Dedifferentiated amniotic fluid mesenchymal stem cell (primary cell): ENCODE measurements at regions not wholly inside any gene's neighbourhood (a gene's known extent, or its start where the extent isn't known, plus 50 kb on each side); places are given as distances from the start of the nearest gene placed in this dataset.

Experiments
- DNase-seq: peaks from one replicate; pipeline ENCODE4 v3.0.0-alpha.2; 2016; ENCODE audit errors: extremely low spot score

DNA sequence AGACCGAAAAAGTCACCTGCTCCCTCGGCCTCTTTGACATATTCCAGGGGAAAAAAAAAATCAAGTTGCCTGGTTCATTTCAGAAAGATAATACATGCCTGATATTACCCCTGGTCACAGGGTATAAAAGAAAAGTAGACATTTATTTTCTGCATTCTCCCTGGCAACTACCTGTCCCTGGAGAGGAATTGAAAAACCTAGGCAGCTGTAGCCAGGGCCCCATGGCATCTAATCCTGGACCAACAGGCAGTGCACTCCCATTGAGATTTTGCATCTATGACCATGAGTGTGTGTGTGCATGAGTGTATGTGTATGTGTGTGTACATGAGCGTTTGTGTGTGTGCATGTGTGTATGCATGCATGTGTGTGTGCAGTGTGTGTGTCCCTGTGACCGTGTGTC is 338.2 kb upstream of the PFKP start:
- DNase-seq = no peak

GRCh38 chr10:2728087-2728486 is 339.3 kb upstream of the PFKP start:
- no peak for DNase-seq

GRCh38 chr10:2716596-2716995 is 350.8 kb upstream of the PFKP start:
- DNase-seq = no peak

GRCh38 chr10:2714597-2714996 is 352.8 kb upstream of the PFKP start:
- DNase-seq = no peak

GRCh38 chr10:2703953-2704352 is 363.4 kb upstream of the PFKP start:
- DNase-seq = no peak

DNA sequence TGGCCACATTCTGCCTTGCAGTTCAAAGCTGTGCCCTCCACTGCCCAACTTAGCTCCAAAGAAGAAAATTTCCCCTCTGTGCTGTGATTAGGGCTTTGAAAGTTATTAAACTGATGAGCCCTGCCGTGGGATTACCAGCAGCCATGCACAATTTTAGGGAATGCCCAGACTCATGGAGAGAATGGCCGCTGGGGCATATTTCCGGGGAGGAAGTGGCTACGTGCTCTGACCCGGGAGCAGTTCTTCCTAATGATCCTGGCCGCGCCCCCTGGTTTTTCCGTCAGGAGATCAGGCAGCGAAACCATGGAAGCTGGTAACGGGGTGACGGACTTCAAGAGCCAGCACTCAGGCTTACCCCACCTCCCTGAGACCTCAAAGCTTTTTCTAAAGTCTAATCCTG is 365.5 kb upstream of the PFKP start:
- DNase-seq = no peak

GRCh38 chr10:2700626-2701305 is 366.6 kb upstream of the PFKP start:
- DNase-seq = no peak

- no peak for DNase-seq
Measured at GRCh38 chr10:2688958-2689357, 378.4 kb upstream of the PFKP start.

DNA sequence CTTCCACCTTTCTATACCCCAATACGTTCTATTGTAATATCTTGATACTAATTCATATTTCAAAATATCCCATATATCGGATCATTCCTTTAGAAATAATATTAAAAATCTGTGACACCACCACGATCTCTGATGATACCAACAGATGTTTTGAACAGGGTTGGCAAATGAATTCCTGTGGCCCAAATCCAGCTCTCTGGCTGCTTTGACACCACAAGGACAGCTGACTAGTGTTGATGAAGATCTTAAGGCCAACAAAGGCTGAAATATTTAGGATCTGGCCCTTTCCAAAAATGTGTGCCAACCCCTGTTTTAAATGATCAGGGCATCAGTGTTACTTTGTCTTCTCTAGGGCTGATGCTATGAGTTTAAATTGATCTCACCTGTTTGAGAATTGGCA is 380.7 kb upstream of the PFKP start:
- DNase-seq = no peak

GRCh38 chr10:2682491-2682890 is 384.9 kb upstream of the PFKP start:
- DNase-seq = no peak

DNA sequence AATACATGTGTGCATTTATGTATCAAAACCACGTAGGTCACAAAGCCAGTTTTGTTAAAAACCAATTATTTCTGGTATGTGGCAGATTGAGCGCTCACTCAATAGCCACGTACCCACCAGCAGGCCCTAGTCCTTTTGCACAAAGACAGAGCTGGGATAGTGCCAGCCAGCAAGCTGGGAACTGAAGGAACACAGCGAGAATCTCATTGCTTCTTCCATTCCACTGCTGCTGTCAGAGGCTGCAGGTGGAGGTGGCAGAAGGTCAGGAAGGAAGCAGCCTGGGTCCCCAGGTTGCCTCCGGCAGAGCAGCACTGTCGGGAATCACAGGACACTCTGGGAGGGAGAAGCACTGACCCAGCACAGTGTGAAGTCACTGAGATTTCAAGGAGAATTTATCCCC is 385.5 kb upstream of the PFKP start:
- DNase-seq = no peak

DNA sequence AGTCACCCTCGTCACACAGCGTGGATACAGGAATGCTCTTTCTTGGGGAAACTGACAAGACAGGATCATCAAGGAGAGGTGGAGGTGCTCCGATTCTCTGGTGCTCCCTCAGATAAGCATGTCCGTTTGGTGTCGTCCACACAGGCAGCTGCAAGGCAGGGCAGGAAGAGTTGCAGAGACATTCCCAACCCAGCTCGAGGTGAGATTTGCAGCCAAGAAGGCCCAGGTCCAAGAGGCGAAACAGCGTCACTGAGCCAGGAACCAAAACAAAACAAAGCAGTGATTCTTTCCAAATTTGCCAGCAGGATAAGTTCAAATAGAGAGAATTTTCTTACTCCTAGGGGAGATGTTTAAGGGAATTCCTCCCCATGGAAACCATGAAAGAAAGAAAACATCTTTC is 386.5 kb upstream of the PFKP start:
- DNase-seq = no peak

- DNase-seq = no peak
Measured at GRCh38 chr10:2679646-2680045, 387.7 kb upstream of the PFKP start.

GRCh38 chr10:2676455-2676854 is 390.9 kb upstream of the PFKP start:
- no peak for DNase-seq

DNA sequence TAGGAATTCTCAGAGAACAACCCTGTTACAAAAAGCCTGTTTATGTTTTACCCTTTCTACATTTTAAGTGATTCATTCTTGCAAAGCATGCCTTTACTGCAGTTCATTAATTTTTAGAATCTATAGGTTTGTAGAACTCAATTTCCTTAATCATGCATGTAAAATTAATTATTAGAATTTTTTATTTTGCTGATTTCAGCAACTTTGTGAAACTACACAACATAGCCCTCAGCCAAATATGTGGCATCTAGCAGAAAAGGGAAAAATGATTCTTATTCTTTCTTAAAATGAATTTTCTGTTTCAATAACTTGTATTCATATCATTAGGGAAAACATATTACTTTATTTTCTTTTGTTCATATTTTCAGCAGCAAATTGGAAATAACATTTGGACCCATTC is 392.9 kb upstream of the PFKP start:
- no peak for DNase-seq

- DNase-seq = no peak
Measured at GRCh38 chr10:2670864-2671263, 396.5 kb upstream of the PFKP start.

DNA sequence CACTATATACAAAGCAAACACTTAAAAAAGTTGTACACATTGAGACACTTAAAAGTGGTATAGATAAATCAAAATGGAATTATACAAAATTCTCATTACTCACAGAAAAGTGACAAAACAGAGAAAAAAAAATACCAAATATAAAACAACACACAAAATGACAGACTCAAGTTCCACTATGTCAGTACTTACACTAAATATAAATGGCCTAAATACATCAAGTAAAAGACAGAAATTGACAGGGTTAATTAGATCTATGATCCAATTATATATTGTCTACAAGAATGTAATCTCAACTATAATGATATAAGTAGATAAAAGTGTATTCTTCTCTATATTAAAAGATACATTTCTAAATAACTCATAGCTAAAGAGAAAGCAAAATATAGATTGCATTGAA is 401.6 kb upstream of the PFKP start:
- no peak for DNase-seq

DNA sequence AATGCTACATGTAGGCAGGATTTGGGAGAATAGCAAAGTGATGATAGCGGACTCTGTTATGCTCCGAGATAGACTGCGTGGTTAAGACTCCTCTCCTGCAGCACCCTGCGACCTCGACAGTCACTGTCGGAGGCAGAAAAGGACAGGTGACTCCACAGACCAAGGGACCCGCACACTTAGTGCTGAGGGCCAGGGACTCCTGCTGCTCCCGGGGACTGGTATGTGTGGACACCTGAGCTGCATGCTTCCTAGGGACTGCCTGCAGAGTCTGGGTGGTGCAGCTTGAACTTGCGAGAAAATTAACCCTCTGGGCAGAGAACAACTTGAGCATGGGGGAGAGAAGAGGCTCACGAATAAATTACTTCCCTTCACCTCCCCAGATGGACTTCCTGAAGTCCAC is 407.1 kb upstream of the PFKP start:
- DNase-seq = no peak

- no peak for DNase-seq
Measured at GRCh38 chr10:2659660-2660209, 407.6 kb upstream of the PFKP start.

DNA sequence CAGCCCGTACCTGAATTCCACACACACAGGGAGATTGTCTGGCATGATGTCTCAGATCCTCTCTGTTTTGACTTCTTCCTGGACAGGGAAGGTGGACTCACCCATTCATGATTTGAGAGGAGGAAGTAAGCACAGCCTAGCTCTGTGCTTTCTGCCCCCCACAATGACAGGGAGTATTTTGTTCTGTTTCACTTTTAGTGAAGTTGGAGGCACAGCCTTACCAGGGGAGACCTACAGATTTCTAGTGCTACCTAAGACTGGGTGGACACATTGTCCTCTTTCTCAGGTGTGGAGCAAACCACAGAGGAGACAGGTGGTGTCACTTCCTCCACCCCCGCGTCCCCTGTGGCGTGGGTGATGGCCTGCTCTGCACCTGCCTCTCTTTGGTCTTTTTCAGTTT is 408.6 kb upstream of the PFKP start:
- no peak for DNase-seq

DNA sequence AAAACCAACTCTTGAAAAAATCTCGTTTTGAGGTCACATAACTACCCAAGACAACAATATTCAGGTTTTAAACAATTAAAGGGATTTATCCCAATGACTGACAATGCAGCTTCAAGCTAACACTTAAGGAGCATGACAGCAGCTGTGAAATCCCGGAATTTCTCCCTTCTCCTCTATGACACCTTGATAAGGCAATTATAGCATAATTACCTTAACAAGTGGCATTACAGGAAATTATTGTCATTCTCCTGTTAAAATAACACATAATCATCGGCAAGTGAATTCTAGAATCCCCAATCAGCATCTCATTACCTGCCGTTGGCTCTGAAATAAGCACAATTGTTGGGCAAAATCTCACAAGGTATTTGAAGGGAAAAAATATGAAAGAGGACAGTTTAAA is 417.0 kb upstream of the PFKP start:
- DNase-seq = no peak

- DNase-seq = no peak
Measured at GRCh38 chr10:2641028-2641427, 426.3 kb upstream of the PFKP start.

- no peak for DNase-seq
Measured at GRCh38 chr10:2633630-2634029, 433.7 kb upstream of the PFKP start.

GRCh38 chr10:2631557-2632205 is 435.7 kb upstream of the PFKP start:
- DNase-seq = no peak
